ENCODE measurements at regions not wholly inside any gene's neighbourhood (a gene's known extent, or its start where the extent isn't known, plus 50 kb on each side); places are given as distances from the start of the nearest gene placed in this dataset.

- Histone ChIP-seq H3K36me3 (ENCODE audit: control insufficient read depth, insufficient read depth, low read length) (no peaks in the 10 kb centered on the region), H3K79me2 (ENCODE audit: control insufficient read depth, insufficient read depth, low read length) (no peaks in the 10 kb centered on the region), H2AFZ (ENCODE audit: low read length) (no peak overlapping the region), H3K4me1 (ENCODE audit: control insufficient read depth, extremely low read depth, insufficient read depth, low read length) (no peaks in the 10 kb centered on the region), H3K9me3 (ENCODE audit: control insufficient read depth, insufficient read depth, low read depth, low read length) (no peaks in the 10 kb centered on the region), H3K27me3 (ENCODE audit: control insufficient read depth, insufficient read depth, low read length) (no peaks in the 10 kb centered on the region), H3K9ac (ENCODE audit: insufficient read depth, low read length) (no peak overlapping the region), H3K4me3 (replicated peaks in 1 of 4; ENCODE audit: control extremely low read depth in 1 of 4, insufficient read depth in 1 of 4, low read depth in 3 of 4, low read length in 4 of 4) (no peak overlapping the region), H3K4me2 (ENCODE audit: extremely low read depth, insufficient read depth, low read length) (no peak overlapping the region), H4K20me1 (ENCODE audit: control insufficient read depth, extremely low read depth, insufficient read depth, low read length) (no peaks in the 10 kb centered on the region), H3K27ac (ENCODE audit: insufficient read depth, low read length) (no peak overlapping the region)
- no peak for TF ChIP-seq EZH2 (IDR thresholded peaks at IDR 0.05; ENCODE audit: low read length, missing control alignments)
- TF ChIP-seq CTCF (conservative IDR thresholded peaks at IDR 0.05 in 1 of 2, IDR thresholded peaks at IDR 0.05 in 1 of 2; ENCODE audit: low read depth in 1 of 2, low read length in 2 of 2): no peak
- no peak for DNase-seq (ENCODE audit: low read depth in 2 of 2)
These were observed 600.2 kb upstream of the CCNG1 start for GRCh38 chr5:162837155-162837554.

GRCh38 chr5:162842727-162843126 is 594.7 kb upstream of the CCNG1 start:
- Histone ChIP-seq H2AFZ (ENCODE audit: low read length) (no peak overlapping the region), H3K9ac (ENCODE audit: insufficient read depth, low read length) (no peak overlapping the region), H3K4me1 (ENCODE audit: control insufficient read depth, extremely low read depth, insufficient read depth, low read length) (no peaks in the 10 kb centered on the region), H3K27ac (ENCODE audit: insufficient read depth, low read length) (no peak overlapping the region), H3K4me3 (replicated peaks in 1 of 4; ENCODE audit: control extremely low read depth in 1 of 4, insufficient read depth in 1 of 4, low read depth in 3 of 4, low read length in 4 of 4) (no peak overlapping the region), H3K36me3 (ENCODE audit: control insufficient read depth, insufficient read depth, low read length) (no peaks in the 10 kb centered on the region), H4K20me1 (ENCODE audit: control insufficient read depth, extremely low read depth, insufficient read depth, low read length) (no peaks in the 10 kb centered on the region), H3K4me2 (ENCODE audit: extremely low read depth, insufficient read depth, low read length) (no peak overlapping the region), H3K27me3 (ENCODE audit: control insufficient read depth, insufficient read depth, low read length) (no peaks in the 10 kb centered on the region), H3K79me2 (ENCODE audit: control insufficient read depth, insufficient read depth, low read length) (no peaks in the 10 kb centered on the region), H3K9me3 (ENCODE audit: control insufficient read depth, insufficient read depth, low read depth, low read length) (no peaks in the 10 kb centered on the region)
- TF ChIP-seq CTCF (conservative IDR thresholded peaks at IDR 0.05 in 1 of 2, IDR thresholded peaks at IDR 0.05 in 1 of 2; ENCODE audit: low read depth in 1 of 2, low read length in 2 of 2) (no peak), EZH2 (IDR thresholded peaks at IDR 0.05; ENCODE audit: low read length, missing control alignments) (no peak)
- DNase-seq (ENCODE audit: low read depth in 2 of 2): no peak

- H3K9me3 ChIP-seq (ENCODE audit: control insufficient read depth, insufficient read depth, low read depth, low read length): no peaks in the 10 kb centered on the region
- no peak for DNase-seq (ENCODE audit: low read depth in 2 of 2)
- no peak overlapping the region for H3K4me3 ChIP-seq (replicated peaks in 1 of 4; ENCODE audit: control extremely low read depth in 1 of 4, insufficient read depth in 1 of 4, low read depth in 3 of 4, low read length in 4 of 4)
- no peaks in the 10 kb centered on the region for H3K79me2 ChIP-seq (ENCODE audit: control insufficient read depth, insufficient read depth, low read length)
- H3K36me3 ChIP-seq (ENCODE audit: control insufficient read depth, insufficient read depth, low read length): no peaks in the 10 kb centered on the region
- no peak overlapping the region for H3K9ac ChIP-seq (ENCODE audit: insufficient read depth, low read length)
- H4K20me1 ChIP-seq (ENCODE audit: control insufficient read depth, extremely low read depth, insufficient read depth, low read length): no peaks in the 10 kb centered on the region
- H2AFZ ChIP-seq (ENCODE audit: low read length): no peak overlapping the region
- no peak overlapping the region for H3K27ac ChIP-seq (ENCODE audit: insufficient read depth, low read length)
- no peak overlapping the region for H3K4me2 ChIP-seq (ENCODE audit: extremely low read depth, insufficient read depth, low read length)
- TF ChIP-seq CTCF (conservative IDR thresholded peaks at IDR 0.05 in 1 of 2, IDR thresholded peaks at IDR 0.05 in 1 of 2; ENCODE audit: low read depth in 1 of 2, low read length in 2 of 2) (no peak), EZH2 (IDR thresholded peaks at IDR 0.05; ENCODE audit: low read length, missing control alignments) (no peak)
- H3K4me1 ChIP-seq (ENCODE audit: control insufficient read depth, extremely low read depth, insufficient read depth, low read length): no peaks in the 10 kb centered on the region
- H3K27me3 ChIP-seq (ENCODE audit: control insufficient read depth, insufficient read depth, low read length): no peaks in the 10 kb centered on the region
These were observed 585.3 kb upstream of the CCNG1 start for GRCh38 chr5:162852134-162852533.
